Neuronal stem cell (in vitro differentiated cells): ENCODE measurements at regions not wholly inside any gene's neighbourhood (a gene's known extent, or its start where the extent isn't known, plus 50 kb on each side); places are given as distances from the start of the nearest gene placed in this dataset.

Experiments used
- DNase-seq: peaks from one replicate; pipeline ENCODE4 v3.0.0-alpha.2; 2013; ENCODE audit warnings: low spot score
- H2AFZ ChIP-seq: one replicate; pipeline ENCODE4 v1.6.1; 2013; ENCODE audit warnings: mild to moderate bottlenecking, low read length, inconsistent platforms
- H2AK5ac ChIP-seq: 2 replicates; pipeline ENCODE4 v1.6.1; 2013; ENCODE audit warnings: low read depth, mild to moderate bottlenecking, inconsistent platforms, low read length, moderate library complexity, mixed read lengths
- H2BK120ac ChIP-seq: 2 replicates; pipeline ENCODE4 v1.6.1; 2013; ENCODE audit warnings: low read depth, mild to moderate bottlenecking, inconsistent platforms, low read length, moderate library complexity, mixed read lengths
- H2BK12ac ChIP-seq: one replicate; pipeline ENCODE4 v1.6.1; 2013; ENCODE audit warnings: low read length, inconsistent platforms
- H2BK15ac ChIP-seq: 2 replicates; pipeline ENCODE4 v1.6.1; 2013; ENCODE audit warnings: mild to moderate bottlenecking, low read length, inconsistent platforms, mixed read lengths
- H2BK5ac ChIP-seq: one replicate; pipeline ENCODE4 v1.6.1; 2013; ENCODE audit warnings: inconsistent platforms, mild to moderate bottlenecking, low read length, moderate library complexity
- H3K14ac ChIP-seq: one replicate; pipeline ENCODE4 v1.6.1; 2013; ENCODE audit warnings: low read length, inconsistent platforms
- H3K18ac ChIP-seq: 2 replicates; pipeline ENCODE4 v1.6.1; 2013; ENCODE audit warnings: low read length, inconsistent platforms
- H3K23ac ChIP-seq: 2 replicates; pipeline ENCODE4 v1.6.1; 2013; ENCODE audit warnings: low read depth, mild to moderate bottlenecking, mixed read lengths, low read length, inconsistent platforms; ENCODE audit not compliant: poor library complexity
- H3K27ac ChIP-seq: replicated peaks from 3 replicates; pipeline ENCODE4 v1.5.1; 2013; ENCODE audit warnings: low read length, inconsistent platforms
- H3K27me3 ChIP-seq, 3 experiments: 2 replicates each; pipeline ENCODE4 v1.6.1; 2013; ENCODE audit warnings: low read length in 3 of 3, mild to moderate bottlenecking in 2 of 3, inconsistent platforms in 1 of 3, low read depth in 1 of 3, mixed read lengths in 1 of 3, moderate library complexity in 1 of 3; ENCODE audit not compliant: control insufficient read depth in 3 of 3, insufficient read depth in 3 of 3
- H3K36me3 ChIP-seq, 2 donors: replicated peaks in 1 of 2; 2 replicates each; pipeline ENCODE4 v1.6.1; 2013; ENCODE audit warnings: low read length in 2 of 2; ENCODE audit not compliant: control insufficient read depth in 2 of 2, insufficient read depth in 2 of 2
- H3K4ac ChIP-seq: 2 replicates; pipeline ENCODE4 v1.6.1; 2013; ENCODE audit warnings: inconsistent platforms, mild to moderate bottlenecking, low read length, moderate library complexity
- H3K4me1 ChIP-seq, 2 donors: 1 replicate in 1 of 2; 2 replicates in 1 of 2; pipeline ENCODE4 v1.6.1; 2013; ENCODE audit warnings: low read length in 2 of 2, low read depth in 1 of 2; ENCODE audit not compliant: control insufficient read depth in 2 of 2, insufficient read depth in 1 of 2
- H3K4me2 ChIP-seq: one replicate; pipeline ENCODE4 v1.6.1; 2013; ENCODE audit warnings: mild to moderate bottlenecking, low read length, inconsistent platforms; ENCODE audit not compliant: insufficient read depth, poor library complexity, severe bottlenecking
- H3K4me3 ChIP-seq, 2 donors: 2 replicates each; pipeline ENCODE4 v1.5.1; 2013; ENCODE audit warnings: low read length in 2 of 2, mild to moderate bottlenecking in 2 of 2, inconsistent platforms in 1 of 2, moderate library complexity in 1 of 2
- H3K79me1 ChIP-seq: one replicate; pipeline ENCODE4 v1.6.1; 2013; ENCODE audit warnings: low read depth, mild to moderate bottlenecking, inconsistent platforms, low read length, moderate library complexity
- H3K9ac ChIP-seq: one replicate; pipeline ENCODE4 v1.6.1; 2013; ENCODE audit warnings: mild to moderate bottlenecking, low read depth, low read length, inconsistent platforms; ENCODE audit not compliant: poor library complexity
- H3K9me3 ChIP-seq, 2 donors: replicated peaks in 1 of 2; 2 replicates each; pipeline versions ENCODE3 to v1.6.1; 2013; ENCODE audit warnings: low read length in 2 of 2, mild to moderate bottlenecking in 2 of 2, inconsistent platforms in 1 of 2, low read depth in 1 of 2, mixed read lengths in 1 of 2, moderate library complexity in 1 of 2; ENCODE audit not compliant: control insufficient read depth in 2 of 2, insufficient read depth in 1 of 2
- H4K8ac ChIP-seq: one replicate; pipeline ENCODE4 v1.6.1; 2013; ENCODE audit warnings: low read depth, mild to moderate bottlenecking, inconsistent platforms, low read length, moderate library complexity
- H4K91ac ChIP-seq: one replicate; pipeline ENCODE4 v1.6.1; 2013; ENCODE audit warnings: low read length, low read depth, mild to moderate bottlenecking, inconsistent platforms; ENCODE audit not compliant: poor library complexity
- WGBS, 2 donors: extraction: QIAGEN DNeasy Blood & Tissue Kit; methylation state at CpG; one replicate each; pipeline ENCODE4 v1.1.7; 2013; ENCODE audit warnings: missing lambda C conversion rate in 2 of 2, mixed read lengths in 1 of 2; ENCODE audit not compliant: insufficient read length in 2 of 2, insufficient replicate concordance in 1 of 2; ENCODE audit errors: extremely low coverage in 2 of 2; 5-methylcytosine and 5-hydroxymethylcytosine counted together

DNA sequence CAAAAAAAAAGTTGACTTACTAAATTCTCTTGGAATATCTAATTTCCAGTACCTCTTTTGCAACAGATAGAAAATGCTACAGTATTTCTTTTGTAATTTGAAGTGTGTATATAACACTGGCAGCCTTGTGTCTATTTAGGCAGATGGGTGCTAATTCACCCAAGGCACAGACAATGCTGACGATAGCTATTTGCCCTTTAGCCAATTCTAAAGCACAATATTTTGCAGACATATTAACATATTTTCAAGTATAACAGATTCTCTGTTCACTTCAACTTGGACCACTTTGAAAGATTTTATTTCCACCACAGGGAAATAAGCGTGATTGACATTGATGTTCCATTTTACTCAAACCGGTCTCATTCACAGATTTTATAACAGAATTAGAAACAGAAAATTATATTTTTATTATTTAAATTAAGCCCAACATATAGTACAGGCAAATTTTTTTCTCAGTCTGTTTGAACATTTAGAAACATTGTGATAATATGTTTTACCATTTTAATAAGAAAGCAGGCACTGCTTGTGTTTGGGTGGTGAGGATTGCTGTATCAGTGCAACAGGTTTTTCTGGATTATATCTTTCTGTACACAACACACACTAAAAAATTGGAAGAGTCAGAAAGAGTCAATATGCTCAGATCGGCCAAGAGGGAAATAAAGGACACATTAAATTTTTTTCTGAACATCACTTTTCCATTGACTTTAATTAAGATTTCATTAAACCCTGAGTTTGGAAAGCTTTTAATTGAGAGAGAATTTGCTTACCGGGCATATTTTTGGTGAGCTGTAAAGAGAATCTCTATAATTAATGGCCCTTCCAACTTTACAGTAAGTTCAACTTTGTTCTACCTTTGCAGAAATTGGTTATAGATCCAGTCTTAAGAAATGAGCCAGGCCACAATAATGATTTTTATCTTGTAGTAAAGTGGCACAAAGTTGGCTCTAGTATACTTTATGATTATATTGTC is 327.3 kb upstream of the NR2F2 start:
- H3K23ac ChIP-seq = no peak overlapping the region
- WGBS, 2 donors = no CpG with 5 or more reads among the region's 5 CpGs
- H4K8ac ChIP-seq = no peak overlapping the region
- H3K9me3 ChIP-seq = no peaks in the 10 kb centered on the region
- no peak overlapping the region for H2BK15ac ChIP-seq
- no peaks in the 10 kb centered on the region for H3K27me3 ChIP-seq
- no peak overlapping the region for H3K4ac ChIP-seq
- H3K27ac ChIP-seq = no peak overlapping the region
- no peak overlapping the region for H2BK120ac ChIP-seq
- H3K18ac ChIP-seq = no peak overlapping the region
- H3K4me1 ChIP-seq = peaks cover 0 to 4% of the 10 kb centered on the region in 2 donors
- no peak overlapping the region for H2BK12ac ChIP-seq
- H3K9ac ChIP-seq = no peak overlapping the region
- H2AK5ac ChIP-seq = no peak overlapping the region
- H3K36me3 ChIP-seq = no peaks in the 10 kb centered on the region
- no peak overlapping the region for H3K14ac ChIP-seq
- H2AFZ ChIP-seq = no peak overlapping the region
- no peak overlapping the region for H3K4me2 ChIP-seq
- H4K91ac ChIP-seq = no peak overlapping the region
- DNase-seq = no peak
- no peak overlapping the region for H3K4me3 ChIP-seq
- H2BK5ac ChIP-seq = no peak overlapping the region
- no peaks in the 10 kb centered on the region for H3K79me1 ChIP-seq

GRCh38 chr15:96005906-96006305 is 324.6 kb upstream of the NR2F2 start:
- Histone ChIP-seq H2AK5ac (no peak overlapping the region), H3K9ac (no peak overlapping the region), H3K18ac (no peak overlapping the region), H3K9me3 (no peaks in the 10 kb centered on the region), H2AFZ (no peak overlapping the region), H3K4me1 (peaks cover 0 to 4% of the 10 kb centered on the region in 2 donors), H2BK15ac (no peak overlapping the region), H3K27me3 (no peaks in the 10 kb centered on the region), H3K4me3 (no peak overlapping the region), H3K4ac (no peak overlapping the region), H3K4me2 (no peak overlapping the region), H4K8ac (no peak overlapping the region), H2BK5ac (no peak overlapping the region), H4K91ac (no peak overlapping the region), H3K27ac (no peak overlapping the region), H2BK12ac (no peak overlapping the region), H3K14ac (no peak overlapping the region), H3K79me1 (no peaks in the 10 kb centered on the region), H3K36me3 (no peaks in the 10 kb centered on the region), H3K23ac (no peak overlapping the region), H2BK120ac (no peak overlapping the region)
- no peak for DNase-seq
- no CpG with 5 or more reads among the region's 2 CpGs for WGBS, 2 donors

- Histone ChIP-seq H4K8ac (no peak overlapping the region), H3K9me3 (no peaks in the 10 kb centered on the region), H2AFZ (no peak overlapping the region), H3K18ac (no peak overlapping the region), H3K4me3 (no peak overlapping the region), H3K4me1 (no peaks in the 10 kb centered on the region), H3K14ac (no peak overlapping the region), H2BK120ac (no peak overlapping the region), H3K36me3 (no peaks in the 10 kb centered on the region), H4K91ac (no peak overlapping the region), H3K79me1 (no peaks in the 10 kb centered on the region), H3K4ac (no peak overlapping the region), H2BK5ac (no peak overlapping the region), H3K27me3 (no peaks in the 10 kb centered on the region), H2BK15ac (no peak overlapping the region), H3K4me2 (no peak overlapping the region), H3K9ac (no peak overlapping the region), H3K23ac (no peak overlapping the region), H2AK5ac (no peak overlapping the region), H2BK12ac (no peak overlapping the region), H3K27ac (no peak overlapping the region)
- DNase-seq = no peak
- no CpG with 5 or more reads among the region's 5 CpGs for WGBS, 2 donors
These were observed 319.4 kb upstream of the NR2F2 start for GRCh38 chr15:96011136-96011535.

- Histone ChIP-seq H2AFZ (no peak overlapping the region), H4K8ac (no peak overlapping the region), H2BK15ac (no peak overlapping the region), H2AK5ac (no peak overlapping the region), H3K4me3 (no peak overlapping the region), H3K18ac (no peak overlapping the region), H3K79me1 (no peaks in the 10 kb centered on the region), H4K91ac (no peak overlapping the region), H3K4me2 (no peak overlapping the region), H3K27me3 (no peaks in the 10 kb centered on the region), H3K27ac (no peak overlapping the region), H3K36me3 (no peaks in the 10 kb centered on the region), H3K23ac (no peak overlapping the region), H2BK12ac (no peak overlapping the region), H3K9me3 (peaks cover 2 to 3% of the 10 kb centered on the region in 2 donors), H2BK5ac (no peak overlapping the region), H3K14ac (no peak overlapping the region), H3K4ac (no peak overlapping the region), H3K4me1 (no peaks in the 10 kb centered on the region), H3K9ac (no peak overlapping the region), H2BK120ac (no peak overlapping the region)
- WGBS, 2 donors = no CpG with 5 or more reads among the region's 2 CpGs
- DNase-seq = no peak
These were observed 315.6 kb upstream of the NR2F2 start for GRCh38 chr15:96014939-96015338.
